K562 (cell line): ENCODE measurements at regions not wholly inside any gene's neighbourhood (a gene's known extent, or its start where the extent isn't known, plus 50 kb on each side); places are given as distances from the start of the nearest gene placed in this dataset.

Experiments
- ATAC-seq: fragments of 200-7000 bp; cut with Tn5 transposase; 3 replicates; pipeline ENCODE4 v1.9.1; 2020; ENCODE audit warnings: moderate library complexity
- BruUV-seq: library from RNA; stranded (reverse); fragments of 400-500 nt; replicated peaks from 2 replicates; lab custom pipeline; 2021; lab: Mats Ljungman, UMichigan
- CTCF ChIA-PET: fragments of 300-600 bp; formaldehyde crosslinking; extraction: SDS; loops from one replicate; lab custom pipeline; 2021; ENCODE audit warnings: low intra/inter-chr PET ratio; lab: Yijun Ruan, JAX
- POLR2A ChIA-PET: fragments of 300-600, 350-650 bp; sonication (Branson Sonifier 250); formaldehyde crosslinking; extraction: SDS; loops from one replicate; lab custom pipeline; 2021; ENCODE audit warnings: antibody characterized with exemption, inconsistent platforms; lab: Yijun Ruan, JAX
- DNase-seq, 4 experiments: peaks; one replicate each; pipeline versions ENCODE4 v3.0.0 to v3.0.0-alpha.2; 2011 to 2018; ENCODE audit warnings: low spot score in 3 of 4, mixed read lengths in 3 of 4; ENCODE audit errors: extremely low read depth in 1 of 4
- FAIRE-seq: peaks from 2 replicates; lab custom pipeline; 2011; peaks lifted over from hg19 to GRCh38; lab: Jason Lieb, UNC
- H2AFZ ChIP-seq: 2 replicates; pipeline ENCODE4 v1.6.0; 2011; ENCODE audit warnings: low read depth, low read length, control low read depth, inconsistent platforms
- H3K27ac ChIP-seq: fragments of 200-600 bp; 3 replicates; pipeline ENCODE4 v1.8.0; 2011; ENCODE audit warnings: low read depth, mild to moderate bottlenecking, control low read depth, inconsistent platforms, low read length, moderate library complexity, mixed read lengths; ENCODE audit errors: extremely low read depth
- H3K27me3 ChIP-seq, 2 experiments: fragments of 300-600 bp in 1 of 2; 2 replicates in 1 of 2; 3 replicates in 1 of 2; pipeline versions ENCODE4 v1.6.0 to v1.8.0; 2011; ENCODE audit warnings: inconsistent platforms in 2 of 2, low read length in 2 of 2, mild to moderate bottlenecking in 1 of 2, mixed read lengths in 1 of 2, moderate library complexity in 1 of 2; ENCODE audit not compliant: control insufficient read depth in 2 of 2, insufficient read depth in 2 of 2
- H3K36me3 ChIP-seq: fragments of 300-600 bp; 3 replicates; pipeline ENCODE4 v1.8.0; 2011; ENCODE audit warnings: mild to moderate bottlenecking, low read length, inconsistent platforms; ENCODE audit not compliant: control insufficient read depth, insufficient read depth
- H3K4me1 ChIP-seq, 2 experiments: fragments of 200-600 bp in 1 of 2; replicated peaks in 1 of 2; 2 replicates in 1 of 2; 3 replicates in 1 of 2; pipeline versions ENCODE4 v1.5.1 to v1.8.0; 2011; ENCODE audit warnings: inconsistent platforms in 2 of 2, low read length in 2 of 2, mild to moderate bottlenecking in 1 of 2, mixed read lengths in 1 of 2, moderate library complexity in 1 of 2; ENCODE audit not compliant: control insufficient read depth in 2 of 2, insufficient read depth in 2 of 2
- H3K4me2 ChIP-seq: 2 replicates; pipeline ENCODE4 v1.6.1; 2011; ENCODE audit warnings: low read length, control low read depth, inconsistent platforms, mixed read lengths; ENCODE audit not compliant: insufficient read depth
- H3K4me3 ChIP-seq: fragments of 200-600 bp; sonication (generic), shearing (Covaris generic); 2 replicates; pipeline ENCODE4 v1.5.1; 2016; ENCODE audit warnings: control low read depth, inconsistent platforms
- H3K79me2 ChIP-seq: fragments of 200-600 bp; 3 replicates; pipeline ENCODE4 v1.8.0; 2011; ENCODE audit warnings: low read length, inconsistent platforms; ENCODE audit not compliant: control insufficient read depth, insufficient read depth
- H3K9ac ChIP-seq, 2 experiments: 2 replicates each; pipeline versions ENCODE4 v1.6.0 to v1.6.1; 2011; ENCODE audit warnings: low read depth in 2 of 2, low read length in 2 of 2, control low read depth in 1 of 2, inconsistent platforms in 1 of 2, mild to moderate bottlenecking in 1 of 2, mixed read lengths in 1 of 2; ENCODE audit not compliant: insufficient read depth in 1 of 2
- H3K9me1 ChIP-seq: one replicate; pipeline ENCODE4 v1.6.0; 2011; ENCODE audit warnings: inconsistent platforms, mild to moderate bottlenecking, low read length, moderate library complexity; ENCODE audit not compliant: control insufficient read depth, insufficient read depth
- H3K9me3 ChIP-seq: replicated peaks from 2 replicates; pipeline ENCODE4 v1.5.1; 2011; ENCODE audit warnings: low read depth, low read length, inconsistent platforms; ENCODE audit not compliant: control insufficient read depth, insufficient read depth
- H4K20me1 ChIP-seq: replicated peaks from 2 replicates; pipeline ENCODE4 v1.6.1; 2011; ENCODE audit warnings: low read length, inconsistent platforms, mixed read lengths; ENCODE audit not compliant: control insufficient read depth, insufficient read depth
- ARID3B ChIP-seq: fragments of 250-450 bp; sonication (Bioruptor Pico); IDR thresholded peaks from 2 replicates; pipeline ENCODE4 v1.4.0; 2020; ENCODE audit warnings: borderline replicate concordance
- BRCA1 ChIP-seq, 2 experiments: fragments of 450-650 bp in 1 of 2; sonication (generic) in 1 of 2; formaldehyde crosslinking in 1 of 2; IDR thresholded peaks; 2 replicates each; pipeline versions ENCODE4 v1.5.0 to v1.6.1; 2017 to 2020; ENCODE audit warnings: mild to moderate bottlenecking in 1 of 2, missing genetic modification reagents in 1 of 2
- CBFA2T2 ChIP-seq: fragments of 450-650 bp; conservative IDR thresholded peaks from 2 replicates; pipeline ENCODE4 v1.6.1; 2017; ENCODE audit warnings: mild to moderate bottlenecking
- E2F6 ChIP-seq, 2 experiments: IDR thresholded peaks; 2 replicates each; pipeline ENCODE4 v1.6.1; 2011; ENCODE audit warnings: borderline replicate concordance in 1 of 2, control low read depth in 1 of 2, low read depth in 1 of 2, low read length in 1 of 2, mild to moderate bottlenecking in 1 of 2, mixed read lengths in 1 of 2, moderate library complexity in 1 of 2; ENCODE audit not compliant: insufficient read depth in 1 of 2, insufficient read length in 1 of 2, poor library complexity in 1 of 2, severe bottlenecking in 1 of 2; ENCODE audit errors: extremely low read depth in 1 of 2
- KDM4B ChIP-seq, 2 experiments: fragments of 450-650 bp in 1 of 2; sonication (generic) in 1 of 2; IDR thresholded peaks; 2 replicates each; pipeline ENCODE4 v1.6.1; 2016 to 2017; ENCODE audit warnings: borderline replicate concordance in 2 of 2, antibody characterized with exemption in 1 of 2, low read depth in 1 of 2, mild to moderate bottlenecking in 1 of 2
- L3MBTL2 ChIP-seq: fragments of 450-650 bp; IDR thresholded peaks from 2 replicates; pipeline ENCODE4 v1.6.1; 2016; ENCODE audit warnings: mild to moderate bottlenecking, moderate library complexity
- MEF2D ChIP-seq: conservative IDR thresholded peaks from 2 replicates; pipeline ENCODE4 v1.6.1; 2016; ENCODE audit warnings: low read depth, missing genetic modification characterization, missing compliant biosample characterization
- MLLT1 ChIP-seq, 2 experiments: fragments of 450-650 bp; IDR thresholded peaks; 2 replicates each; pipeline ENCODE4 v1.6.1; 2016
- PATZ1 ChIP-seq: fragments of 250-450 bp; sonication (Bioruptor Pico); IDR thresholded peaks from 2 replicates; pipeline ENCODE4 v1.5.0; 2020; ENCODE audit warnings: mild to moderate bottlenecking, borderline replicate concordance
- PHF8 ChIP-seq: fragments of 200-600 bp; sonication (generic); IDR thresholded peaks from 2 replicates; pipeline ENCODE4 v1.6.1; 2012; ENCODE audit warnings: mixed run types, mild to moderate bottlenecking, inconsistent platforms, low read length, moderate library complexity, borderline replicate concordance
- RAD21 ChIP-seq, 2 experiments: fragments of 250-450 bp in 1 of 2; fragments of 450-650 bp in 1 of 2; sonication (Bioruptor Pico) in 1 of 2; formaldehyde crosslinking in 1 of 2; IDR thresholded peaks in 1 of 2; conservative IDR thresholded peaks in 1 of 2; 2 replicates each; pipeline versions ENCODE4 v1.4.0 to v1.8.0; 2020 to 2022; ENCODE audit warnings: mild to moderate bottlenecking in 2 of 2, moderate library complexity in 1 of 2
- ZHX1 ChIP-seq: fragments of 150-350 bp; conservative IDR thresholded peaks from 2 replicates; pipeline ENCODE4 v1.6.1; 2014; ENCODE audit warnings: low read length
- ZNF134 ChIP-seq: fragments of 250-450 bp; sonication (Bioruptor Pico); conservative IDR thresholded peaks from 2 replicates; pipeline ENCODE4 v1.4.0; 2020
- whole genome bisulfite sequencing: fragments of 100-300 bp; shearing (Covaris generic); methylation state at CpG from one replicate; pipeline ENCODE4 v1.1.6; 2016; ENCODE audit warnings: low coverage, mixed read lengths; ENCODE audit not compliant: insufficient coverage; ENCODE audit errors: missing lambda C conversion rate; 5-methylcytosine and 5-hydroxymethylcytosine counted together
- in situ Hi-C: fragments of 300-500 bp; cut with MboI; formaldehyde crosslinking; loops from 4 replicates; pipeline ENCODE4 v1.15.0; 2018; ENCODE audit warnings: inconsistent platforms, mixed read lengths
- intact Hi-C: fragments of 100-400 bp; cut with micrococcal nuclease; formaldehyde crosslinking; loops from 2 replicates; pipeline ENCODE4 v1.14.2; 2022

- in situ Hi-C loops (no loop called here), intact Hi-C loops (no loop called here)
- H3K4me3 ChIP-seq: no peak overlapping the region
- H4K20me1 ChIP-seq: no peaks in the 10 kb centered on the region
- no peaks in the 10 kb centered on the region for H3K9me1 ChIP-seq
- DNase-seq (no peak), FAIRE-seq (no peak), ATAC-seq (no peak)
- H3K79me2 ChIP-seq: no peaks in the 10 kb centered on the region
- WGBS: 2% methylated on average over 3 of the region's 3 CpGs
- H2AFZ ChIP-seq: no peak overlapping the region
- no peaks in the 10 kb centered on the region for H3K27me3 ChIP-seq
- no peak overlapping the region for H3K9ac ChIP-seq
- BruUV-seq: no TSS peak
- no peaks in the 10 kb centered on the region for H3K36me3 ChIP-seq
- CTCF ChIA-PET: no interaction called here
- no peaks in the 10 kb centered on the region for H3K9me3 ChIP-seq
- POLR2A ChIA-PET: no interaction called here
- no peak overlapping the region for H3K27ac ChIP-seq
- no peak overlapping the region for H3K4me2 ChIP-seq
- H3K4me1 ChIP-seq: no peaks in the 10 kb centered on the region
- TF ChIP-seq BRCA1 (IDR thresholded peaks at IDR 0.05) (no peak), BRCA1 (CRISPR knock-in tag; IDR thresholded peaks at IDR 0.05) (no peak), E2F6 (IDR thresholded peaks at IDR 0.05; ENCODE audit: borderline replicate concordance in 1 of 2, extremely low read depth in 1 of 2, insufficient read depth in 1 of 2, insufficient read length in 1 of 2, low read depth in 1 of 2, low read length in 1 of 2, poor library complexity in 1 of 2, severe bottlenecking in 1 of 2) (no peak), ZNF134 (CRISPR knock-in tag) (no peak), MLLT1 (IDR thresholded peaks at IDR 0.05) (no peak), PHF8 (no peak), CBFA2T2 (no peak), MEF2D (tag) (no peak), L3MBTL2 (no peak), ARID3B (CRISPR knock-in tag) (no peak), ZHX1 (no peak), KDM4B (IDR thresholded peaks at IDR 0.05; ENCODE audit: borderline replicate concordance in 2 of 2, low read depth in 1 of 2) (no peak), RAD21 (CRISPR knock-in tag; conservative IDR thresholded peaks at IDR 0.05 in 1 of 2, IDR thresholded peaks at IDR 0.05 in 1 of 2) (no peak), PATZ1 (no peak)
Measured at GRCh38 chr3:20488151-20488550, 302.1 kb upstream of the SGO1 start.
